PFSK-1 (cell line): ENCODE measurements at regions not wholly inside any gene's neighbourhood (a gene's known extent, or its start where the extent isn't known, plus 50 kb on each side); places are given as distances from the start of the nearest gene placed in this dataset.

Experiments used
- FOXP2 ChIP-seq: optimal IDR thresholded peaks from 2 replicates; pipeline ENCODE3; 2011; ENCODE audit warnings: borderline replicate concordance, control low read depth, inconsistent platforms; ENCODE audit not compliant: insufficient read depth; ENCODE audit errors: extremely low read length, extremely low read depth
- POLR2AphosphoS5 ChIP-seq: IDR thresholded peaks from 2 replicates; pipeline ENCODE4 v1.6.1; 2012; ENCODE audit warnings: low read depth, mild to moderate bottlenecking, control low read depth, low read length, moderate library complexity
- SIN3A ChIP-seq: IDR thresholded peaks from 2 replicates; pipeline ENCODE4 v1.6.1; 2012; ENCODE audit warnings: mild to moderate bottlenecking, low read length, moderate library complexity, borderline replicate concordance; ENCODE audit not compliant: insufficient read depth
- TAF1 ChIP-seq: IDR thresholded peaks from 2 replicates; pipeline ENCODE4 v1.6.1; 2012; ENCODE audit warnings: low read length, control low read depth, borderline replicate concordance; ENCODE audit not compliant: insufficient read depth
- TF ChIP-seq, protein P1 (sequence below), 2 experiments: IDR thresholded peaks; 2 replicates each; pipeline versions ENCODE4 v1.6.1 to v1.8.0; 2011 to 2012; ENCODE audit warnings: low read depth in 2 of 2, low read length in 2 of 2, control low read depth in 1 of 2, inconsistent platforms in 1 of 2, mild to moderate bottlenecking in 1 of 2, moderate library complexity in 1 of 2; ENCODE audit not compliant: insufficient read depth in 1 of 2

DNA sequence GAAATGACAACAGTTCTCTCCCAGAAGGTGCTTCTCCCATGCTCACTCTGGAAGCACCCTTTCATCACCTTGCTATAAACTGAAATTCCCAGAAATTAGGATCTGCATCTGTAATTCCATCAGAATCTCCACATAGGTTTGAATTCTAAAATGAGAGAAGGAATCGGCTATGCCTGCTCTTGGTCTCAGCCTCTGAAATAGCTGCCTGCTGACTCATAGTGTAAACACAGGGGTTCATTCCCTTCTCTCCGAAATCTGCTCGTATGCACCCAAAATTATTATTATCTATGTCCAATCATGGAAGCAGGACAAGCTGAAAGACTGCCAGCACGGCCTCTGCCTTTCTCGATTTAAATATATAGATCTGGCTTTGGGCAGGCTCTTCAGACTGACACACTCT, 74.6 kb upstream of the TAB2 start:
- no peak for TF ChIP-seq TAF1
- TF ChIP-seq POLR2AphosphoS5 = no peak
- TF ChIP-seq, protein P1, sequence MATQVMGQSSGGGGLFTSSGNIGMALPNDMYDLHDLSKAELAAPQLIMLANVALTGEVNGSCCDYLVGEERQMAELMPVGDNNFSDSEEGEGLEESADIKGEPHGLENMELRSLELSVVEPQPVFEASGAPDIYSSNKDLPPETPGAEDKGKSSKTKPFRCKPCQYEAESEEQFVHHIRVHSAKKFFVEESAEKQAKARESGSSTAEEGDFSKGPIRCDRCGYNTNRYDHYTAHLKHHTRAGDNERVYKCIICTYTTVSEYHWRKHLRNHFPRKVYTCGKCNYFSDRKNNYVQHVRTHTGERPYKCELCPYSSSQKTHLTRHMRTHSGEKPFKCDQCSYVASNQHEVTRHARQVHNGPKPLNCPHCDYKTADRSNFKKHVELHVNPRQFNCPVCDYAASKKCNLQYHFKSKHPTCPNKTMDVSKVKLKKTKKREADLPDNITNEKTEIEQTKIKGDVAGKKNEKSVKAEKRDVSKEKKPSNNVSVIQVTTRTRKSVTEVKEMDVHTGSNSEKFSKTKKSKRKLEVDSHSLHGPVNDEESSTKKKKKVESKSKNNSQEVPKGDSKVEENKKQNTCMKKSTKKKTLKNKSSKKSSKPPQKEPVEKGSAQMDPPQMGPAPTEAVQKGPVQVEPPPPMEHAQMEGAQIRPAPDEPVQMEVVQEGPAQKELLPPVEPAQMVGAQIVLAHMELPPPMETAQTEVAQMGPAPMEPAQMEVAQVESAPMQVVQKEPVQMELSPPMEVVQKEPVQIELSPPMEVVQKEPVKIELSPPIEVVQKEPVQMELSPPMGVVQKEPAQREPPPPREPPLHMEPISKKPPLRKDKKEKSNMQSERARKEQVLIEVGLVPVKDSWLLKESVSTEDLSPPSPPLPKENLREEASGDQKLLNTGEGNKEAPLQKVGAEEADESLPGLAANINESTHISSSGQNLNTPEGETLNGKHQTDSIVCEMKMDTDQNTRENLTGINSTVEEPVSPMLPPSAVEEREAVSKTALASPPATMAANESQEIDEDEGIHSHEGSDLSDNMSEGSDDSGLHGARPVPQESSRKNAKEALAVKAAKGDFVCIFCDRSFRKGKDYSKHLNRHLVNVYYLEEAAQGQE (IDR thresholded peaks at IDR 0.05; ENCODE audit: insufficient read depth in 1 of 2, low read depth in 2 of 2, low read length in 2 of 2) = no peak
- TF ChIP-seq SIN3A = no peak
- TF ChIP-seq FOXP2 = no peak
